ENCODE measurements at regions not wholly inside any gene's neighbourhood (a gene's known extent, or its start where the extent isn't known, plus 50 kb on each side); places are given as distances from the start of the nearest gene placed in this dataset.
A peak's percentile ranks its signal among the peaks of the same experiment; 100 is the strongest.

DNA sequence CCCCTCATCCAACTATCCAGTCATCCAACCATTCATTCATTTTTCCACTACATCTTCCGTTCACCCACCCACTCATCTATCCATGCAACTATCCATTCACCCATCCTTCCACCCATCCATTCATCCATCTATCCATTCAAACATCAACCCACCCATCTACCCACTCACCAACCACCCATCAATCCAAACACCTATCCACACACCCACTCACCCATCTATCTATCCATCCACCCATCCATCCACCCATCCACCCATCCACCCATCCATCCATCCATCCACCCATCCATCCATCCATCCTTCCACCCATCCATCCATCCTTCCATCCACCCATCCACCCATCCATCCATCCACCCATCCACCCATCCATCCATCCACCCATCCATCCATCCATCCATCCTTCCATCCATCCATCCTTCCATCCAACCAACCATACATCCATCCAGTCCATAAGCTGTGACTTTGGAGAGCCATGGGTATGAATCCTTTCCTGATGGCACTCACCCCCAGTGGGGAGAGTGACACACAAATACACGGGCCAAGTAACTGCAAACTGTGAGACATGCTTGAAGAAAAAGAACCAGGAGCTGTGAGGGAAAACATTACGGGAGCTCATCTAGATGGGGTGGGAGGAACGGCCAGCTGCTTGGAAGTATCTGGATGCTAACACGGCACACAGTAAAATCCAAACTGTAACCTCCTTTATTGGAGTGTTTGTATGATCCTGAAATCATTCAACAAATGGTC is 100.0 kb upstream of the TNRC6C start:
- Mint-ChIP-seq H3K9me3 (no peaks in the 10 kb centered on the region), H3K27me3 (no peaks in the 10 kb centered on the region), H3K4me3 (no peak overlapping the region), H3K4me1 (peaks cover 10% of the 10 kb centered on the region), H3K27ac (ENCODE audit: low read depth) (no peak overlapping the region), H3K36me3 (ENCODE audit: insufficient read depth) (peaks cover 7% of the 10 kb centered on the region)
- no peak for ATAC-seq (replicated peaks; ENCODE audit: extremely low read depth, poor library complexity, severe bottlenecking)
- DNase-seq (ENCODE audit: low spot score in 2 of 2): no peak

DNA sequence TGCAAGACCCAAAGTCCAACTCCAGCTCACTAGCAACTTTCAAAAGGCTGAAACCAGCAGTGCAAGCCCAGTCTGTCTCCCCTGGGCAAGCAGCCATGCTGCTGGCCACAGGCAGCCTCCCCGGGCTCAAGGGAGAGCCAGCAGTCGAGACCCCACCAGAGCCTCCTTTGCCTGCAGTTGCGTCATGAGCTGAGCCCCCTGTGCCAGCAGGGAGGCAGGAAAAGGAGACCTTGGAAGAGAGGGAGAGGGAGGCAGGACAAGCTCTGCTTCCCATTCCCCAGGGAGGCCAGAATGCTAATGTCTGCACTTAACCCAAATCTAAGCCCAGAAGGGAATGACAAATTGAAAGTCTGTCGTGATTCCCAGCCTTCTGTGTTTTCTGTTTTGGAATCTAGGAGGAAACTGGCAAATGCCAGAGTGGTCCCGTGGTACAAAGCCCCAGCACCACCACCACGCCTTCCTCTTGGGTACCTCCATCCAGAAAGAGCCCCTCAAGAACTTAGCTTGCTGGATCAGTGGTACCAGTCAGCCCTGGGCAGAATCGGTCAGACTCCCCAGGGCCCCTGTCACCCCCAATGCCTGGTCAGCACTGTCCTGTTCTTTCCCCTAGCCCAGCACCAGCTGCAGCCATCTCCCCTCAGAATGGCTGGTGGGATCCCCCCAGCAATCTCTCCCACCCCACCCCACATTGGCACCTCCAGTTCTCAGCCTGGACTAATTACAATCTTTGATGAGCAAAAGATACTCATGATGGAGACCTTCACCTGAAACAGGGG is 99.3 kb upstream of the TNRC6C start:
- no peak for DNase-seq (ENCODE audit: low spot score in 2 of 2)
- no peaks in the 10 kb centered on the region for H3K9me3 Mint-ChIP-seq
- no peaks in the 10 kb centered on the region for H3K27me3 Mint-ChIP-seq
- ATAC-seq (replicated peaks; ENCODE audit: extremely low read depth, poor library complexity, severe bottlenecking): no peak
- H3K4me3 Mint-ChIP-seq: no peak overlapping the region
- H3K36me3 Mint-ChIP-seq (ENCODE audit: insufficient read depth): peaks cover 7% of the 10 kb centered on the region
- H3K4me1 Mint-ChIP-seq: peaks cover 17% of the 10 kb centered on the region
- H3K27ac Mint-ChIP-seq (ENCODE audit: low read depth): no peak overlapping the region

DNA sequence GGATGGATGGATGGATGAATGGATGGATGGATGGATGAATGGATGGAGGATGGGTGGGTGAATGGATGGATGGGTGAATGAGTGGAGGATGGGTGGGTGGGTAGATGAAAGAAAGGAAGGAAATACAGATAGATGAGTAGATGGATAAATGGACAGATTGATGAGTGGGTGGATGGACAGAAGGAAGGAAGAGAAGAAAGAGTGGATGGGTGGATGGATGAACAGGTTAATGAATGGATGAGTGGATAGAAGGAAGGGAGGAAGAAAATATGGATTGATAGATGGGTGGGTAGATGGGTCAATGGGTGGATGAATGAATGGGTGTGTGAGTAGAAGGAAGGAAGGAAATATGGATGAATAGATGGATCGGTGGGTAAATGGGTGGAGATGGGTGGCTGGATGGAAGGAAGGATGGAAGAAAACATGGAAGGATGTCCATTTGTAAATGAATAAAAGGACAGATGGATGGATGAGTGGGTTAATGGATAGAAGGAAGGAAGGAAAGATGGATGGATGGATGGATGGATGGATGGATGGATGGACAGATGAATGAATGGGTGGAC is 97.3 kb upstream of the TNRC6C start:
- peaks cover 7% of the 10 kb centered on the region for H3K36me3 Mint-ChIP-seq (ENCODE audit: insufficient read depth)
- ATAC-seq (replicated peaks; ENCODE audit: extremely low read depth, poor library complexity, severe bottlenecking): no peak
- peak overlapping the region; percentile 1 for H3K27ac Mint-ChIP-seq (ENCODE audit: low read depth)
- H3K4me3 Mint-ChIP-seq: no peak overlapping the region
- H3K27me3 Mint-ChIP-seq: no peaks in the 10 kb centered on the region
- H3K9me3 Mint-ChIP-seq: no peaks in the 10 kb centered on the region
- DNase-seq (ENCODE audit: low spot score in 2 of 2): no peak
- peaks cover 20% of the 10 kb centered on the region for H3K4me1 Mint-ChIP-seq

DNA sequence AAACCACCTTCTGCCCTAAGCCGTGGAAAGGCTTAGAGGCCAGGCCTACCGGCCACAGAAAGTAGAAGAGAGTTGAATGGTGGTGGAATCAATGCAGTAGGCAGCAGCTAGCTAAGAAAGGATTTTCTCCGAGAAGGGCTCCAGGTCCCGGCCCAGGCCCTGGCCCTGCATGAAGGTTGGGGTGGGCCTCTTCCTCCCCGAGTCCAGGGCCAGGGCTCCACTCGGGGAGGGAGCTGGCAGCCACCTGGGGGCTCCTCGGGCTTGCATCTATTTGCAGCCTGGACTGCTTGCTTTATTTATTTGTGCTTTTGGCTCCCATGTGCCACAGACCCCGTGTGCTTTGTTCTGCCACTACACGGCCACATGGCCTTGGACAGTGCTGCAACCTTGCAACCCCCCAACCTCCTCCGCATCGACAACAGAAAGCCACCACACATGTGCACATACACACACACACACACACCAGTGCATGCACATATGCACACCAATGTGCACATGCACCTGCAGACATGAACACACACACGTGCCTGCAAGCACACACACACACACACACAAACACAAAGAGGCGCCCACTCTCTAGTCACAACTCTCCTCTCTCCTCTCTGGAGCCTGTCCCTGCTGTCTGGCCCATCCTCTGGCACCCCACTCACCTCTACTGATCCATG is 96.4 kb upstream of the TNRC6C start:
- Mint-ChIP-seq H3K27ac (ENCODE audit: low read depth) (no peak overlapping the region), H3K4me3 (no peak overlapping the region)

DNA sequence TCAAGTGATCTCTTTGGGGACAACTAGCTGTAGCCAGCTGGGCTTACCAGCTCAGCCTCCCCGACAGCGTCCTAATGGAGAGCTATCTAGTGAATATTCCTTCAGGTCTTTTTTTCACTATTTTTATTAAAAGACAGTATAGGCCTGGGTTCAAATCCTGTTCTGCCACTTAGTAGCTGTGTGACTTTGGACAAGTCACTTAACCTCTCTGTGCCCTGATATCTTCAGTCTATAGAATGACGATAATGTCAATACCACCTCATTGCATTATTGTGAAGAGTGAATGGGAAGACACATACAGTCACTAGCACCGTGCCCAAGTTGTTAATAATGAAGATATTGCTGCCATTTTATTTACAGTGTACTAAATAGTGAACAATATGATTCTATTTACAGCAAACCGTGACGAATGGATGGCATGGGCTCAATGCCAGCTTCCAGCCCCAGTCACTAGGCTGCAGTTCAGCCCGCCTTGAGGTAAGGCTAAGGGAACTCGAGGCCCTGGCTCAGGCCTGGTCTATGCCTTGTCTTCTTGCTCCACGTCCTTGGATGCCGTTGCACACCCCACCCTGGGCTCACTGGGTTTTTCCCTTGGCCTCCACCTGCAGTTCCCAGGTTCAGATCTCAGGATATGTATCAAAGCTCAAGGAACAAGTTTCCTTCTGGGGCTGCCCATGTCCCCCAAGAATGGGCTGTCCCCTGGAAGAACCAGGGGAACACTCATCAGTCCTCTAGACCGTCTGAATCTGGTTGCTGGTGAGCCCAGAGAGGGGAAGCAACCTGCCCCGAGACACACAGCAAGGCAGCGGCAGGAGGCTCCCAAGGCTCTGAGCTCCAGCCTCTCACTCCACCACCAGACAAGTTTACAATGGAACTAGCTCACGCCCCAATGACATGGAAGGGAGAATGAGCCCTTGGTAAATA is 95.4 kb upstream of the TNRC6C start:
- DNase-seq (ENCODE audit: low spot score in 2 of 2) (no peak), ATAC-seq (replicated peaks; ENCODE audit: extremely low read depth, poor library complexity, severe bottlenecking) (no peak)
- no peak overlapping the region for H3K4me3 Mint-ChIP-seq
- no peaks in the 10 kb centered on the region for H3K9me3 Mint-ChIP-seq
- peaks cover 13% of the 10 kb centered on the region for H3K4me1 Mint-ChIP-seq
- no peak overlapping the region for H3K27ac Mint-ChIP-seq (ENCODE audit: low read depth)
- H3K36me3 Mint-ChIP-seq (ENCODE audit: insufficient read depth): peaks cover 4% of the 10 kb centered on the region
- no peaks in the 10 kb centered on the region for H3K27me3 Mint-ChIP-seq

More for the DNA sequence above, 96.4 kb upstream of the TNRC6C start:
- peaks cover 17% of the 10 kb centered on the region for H3K4me1 Mint-ChIP-seq
- H3K36me3 Mint-ChIP-seq (ENCODE audit: insufficient read depth): peaks cover 4% of the 10 kb centered on the region
- ATAC-seq (replicated peaks; ENCODE audit: extremely low read depth, poor library complexity, severe bottlenecking): no peak
- no peaks in the 10 kb centered on the region for H3K27me3 Mint-ChIP-seq
- no peaks in the 10 kb centered on the region for H3K9me3 Mint-ChIP-seq
- DNase-seq (ENCODE audit: low spot score in 2 of 2): no peak

GRCh38 chr17:77863814-77864161 is 94.7 kb upstream of the TNRC6C start:
- no peak overlapping the region for H3K4me3 Mint-ChIP-seq
- H3K27ac Mint-ChIP-seq (ENCODE audit: low read depth): no peak overlapping the region
- peaks cover 2% of the 10 kb centered on the region for H3K36me3 Mint-ChIP-seq (ENCODE audit: insufficient read depth)
- no peaks in the 10 kb centered on the region for H3K27me3 Mint-ChIP-seq
- DNase-seq (ENCODE audit: low spot score in 2 of 2): no peak
- peak; percentile 46 for ATAC-seq (replicated peaks; ENCODE audit: extremely low read depth, poor library complexity, severe bottlenecking)
- H3K9me3 Mint-ChIP-seq: no peaks in the 10 kb centered on the region
- peaks cover 14% of the 10 kb centered on the region for H3K4me1 Mint-ChIP-seq

GRCh38 chr17:77864234-77865111 is 94.0 kb upstream of the TNRC6C start:
- Mint-ChIP-seq H3K4me3 (no peak overlapping the region), H3K27ac (ENCODE audit: low read depth) (no peak overlapping the region), H3K9me3 (no peaks in the 10 kb centered on the region), H3K27me3 (no peaks in the 10 kb centered on the region), H3K36me3 (ENCODE audit: insufficient read depth) (peaks cover 2% of the 10 kb centered on the region), H3K4me1 (peaks cover 21% of the 10 kb centered on the region)
- no peak for ATAC-seq (replicated peaks; ENCODE audit: extremely low read depth, poor library complexity, severe bottlenecking)
- DNase-seq (ENCODE audit: low spot score in 2 of 2): no peak

DNA sequence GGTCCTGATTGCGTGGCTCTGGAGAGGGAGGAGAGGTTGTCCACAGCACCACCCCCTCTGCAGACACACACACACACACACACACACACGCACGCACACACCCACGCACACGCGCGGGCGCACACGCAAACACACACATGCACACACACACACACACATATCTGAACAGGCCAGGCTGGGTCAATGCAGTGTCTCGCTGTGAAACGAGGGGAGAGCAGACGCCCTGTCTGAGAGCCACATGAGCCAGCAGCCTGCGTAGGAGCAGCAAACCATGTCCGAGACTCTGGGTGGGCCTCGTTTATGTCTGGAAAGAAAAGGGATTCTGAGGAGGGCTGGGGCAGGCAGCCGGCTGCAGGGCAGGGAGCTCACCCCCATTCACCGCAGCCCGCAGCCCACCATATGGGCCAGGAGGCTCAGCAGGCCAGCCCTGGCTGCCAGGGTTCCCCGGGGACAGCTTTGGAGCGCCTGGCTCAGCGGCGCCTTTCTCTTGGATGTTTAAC is 93.3 kb upstream of the TNRC6C start:
- H3K27me3 Mint-ChIP-seq: no peaks in the 10 kb centered on the region
- H3K4me3 Mint-ChIP-seq: no peak overlapping the region
- DNase-seq (ENCODE audit: low spot score in 2 of 2) (no peak), ATAC-seq (replicated peaks; ENCODE audit: extremely low read depth, poor library complexity, severe bottlenecking) (no peak)
- peaks cover 2% of the 10 kb centered on the region for H3K36me3 Mint-ChIP-seq (ENCODE audit: insufficient read depth)
- H3K27ac Mint-ChIP-seq (ENCODE audit: low read depth): no peak overlapping the region
- peaks cover 28% of the 10 kb centered on the region for H3K4me1 Mint-ChIP-seq
- H3K9me3 Mint-ChIP-seq: no peaks in the 10 kb centered on the region

DNA sequence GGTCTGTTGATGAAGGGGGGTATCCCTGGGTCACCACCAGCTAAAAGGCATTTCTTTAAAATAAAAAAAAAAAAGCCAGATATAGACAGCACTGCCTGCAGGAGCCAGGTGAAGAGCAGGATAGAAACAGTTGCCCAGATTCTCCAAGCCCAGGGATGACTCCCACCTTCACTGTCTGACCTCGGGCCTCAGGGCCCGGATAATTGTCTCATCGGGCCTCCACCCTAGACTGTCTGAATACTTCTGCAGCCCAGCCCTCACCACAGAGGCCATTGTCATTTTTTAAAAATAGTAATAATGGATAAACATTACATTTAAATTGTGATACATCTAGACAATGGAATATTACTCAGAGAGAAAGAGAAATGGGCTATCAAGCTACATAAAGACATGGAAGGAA is 92.8 kb upstream of the TNRC6C start:
- Mint-ChIP-seq H3K27me3 (no peaks in the 10 kb centered on the region), H3K4me3 (no peak overlapping the region), H3K4me1 (peaks cover 28% of the 10 kb centered on the region), H3K27ac (ENCODE audit: low read depth) (no peak overlapping the region), H3K9me3 (no peaks in the 10 kb centered on the region), H3K36me3 (ENCODE audit: insufficient read depth) (peaks cover under 1% of the 10 kb centered on the region)
- ATAC-seq (replicated peaks; ENCODE audit: extremely low read depth, poor library complexity, severe bottlenecking) (no peak), DNase-seq (ENCODE audit: low spot score in 2 of 2) (no peak)

GRCh38 chr17:77867308-77867781 is 91.2 kb upstream of the TNRC6C start:
- no peaks in the 10 kb centered on the region for H3K27me3 Mint-ChIP-seq
- ATAC-seq (replicated peaks; ENCODE audit: extremely low read depth, poor library complexity, severe bottlenecking): no peak
- DNase-seq (ENCODE audit: low spot score in 2 of 2): no peak
- H3K4me3 Mint-ChIP-seq: no peak overlapping the region
- peak overlapping the region; percentile 78 for H3K27ac Mint-ChIP-seq (ENCODE audit: low read depth)
- peaks cover 33% of the 10 kb centered on the region for H3K4me1 Mint-ChIP-seq
- H3K9me3 Mint-ChIP-seq: no peaks in the 10 kb centered on the region
- H3K36me3 Mint-ChIP-seq (ENCODE audit: insufficient read depth): peaks cover 2% of the 10 kb centered on the region
